Activated B cell treated with CpG ODN at 0.5 μM for 24 hours (primary cell): ENCODE measurements at regions not wholly inside any gene's neighbourhood (a gene's known extent, or its start where the extent isn't known, plus 50 kb on each side); places are given as distances from the start of the nearest gene placed in this dataset.

Experiments used
- ATAC-seq: fragments of 200-7000 bp; cut with Tn5 transposase; one replicate; pipeline ENCODE4 v1.10.0; 2021; ENCODE audit warnings: low read depth, mild to moderate bottlenecking, moderate library complexity
- CTCF ChIA-PET: fragments of 350-600 bp; sonication (Branson Sonifier 250); formaldehyde crosslinking; loops from one replicate; lab custom pipeline; 2021; ENCODE audit warnings: antibody characterized with exemption; lab: Charles Lee
- POLR2A ChIA-PET: fragments of 350-600 bp; sonication (Branson Sonifier 250); formaldehyde crosslinking; loops from one replicate; lab custom pipeline; 2021; ENCODE audit warnings: antibody characterized with exemption; lab: Charles Lee
- DNase-seq: peaks from one replicate; pipeline ENCODE4 v3.0.0; 2022
- H3K27ac Mint-ChIP-seq: one replicate; pipeline ENCODE4 v1.8.0; 2020; ENCODE audit warnings: mixed read lengths
- H3K27me3 Mint-ChIP-seq: one replicate; pipeline ENCODE4 v1.8.0; 2021; ENCODE audit warnings: mixed read lengths
- H3K36me3 Mint-ChIP-seq: one replicate; pipeline ENCODE4 v1.8.0; 2021; ENCODE audit warnings: low read depth, mixed read lengths
- H3K4me1 Mint-ChIP-seq: one replicate; pipeline ENCODE4 v1.8.0; 2021; ENCODE audit warnings: mixed read lengths
- H3K4me3 Mint-ChIP-seq: one replicate; pipeline ENCODE4 v1.8.0; 2020; ENCODE audit warnings: mild to moderate bottlenecking, mixed read lengths
- H3K9me3 Mint-ChIP-seq: one replicate; pipeline ENCODE4 v1.8.0; 2020; ENCODE audit warnings: mixed read lengths
- CTCF ChIP-seq: fragments of 200-600 bp; IDR thresholded peaks from one replicate; pipeline ENCODE4 v1.8.0; 2022; ENCODE audit warnings: antibody characterized with exemption, mild to moderate bottlenecking
- intact Hi-C: fragments of 100-400 bp; cut with micrococcal nuclease; formaldehyde crosslinking; loops from one replicate; pipeline ENCODE4 v1.15.1; 2024

- ATAC-seq (no peak), DNase-seq (no peak)
- H3K4me3 Mint-ChIP-seq = no peak overlapping the region
- no peaks in the 10 kb centered on the region for H3K36me3 Mint-ChIP-seq
- no peaks in the 10 kb centered on the region for H3K9me3 Mint-ChIP-seq
- no peak for TF ChIP-seq CTCF
- H3K27ac Mint-ChIP-seq = no peak overlapping the region
- ChIA-PET CTCF (no interaction called here), POLR2A (no interaction called here)
- H3K4me1 Mint-ChIP-seq = no peaks in the 10 kb centered on the region
- intact Hi-C loops = no loop called here
- H3K27me3 Mint-ChIP-seq = peaks cover 6% of the 10 kb centered on the region
Measured at GRCh38 chr15:47968593-47968992, 152.2 kb upstream of the SLC24A5 start.

GRCh38 chr15:47971637-47972036 lies 149.2 kb upstream of the SLC24A5 start:
- ChIA-PET CTCF (no interaction called here), POLR2A (no interaction called here)
- DNase-seq (no peak), ATAC-seq (no peak)
- intact Hi-C loops = no loop called here
- no peaks in the 10 kb centered on the region for H3K36me3 Mint-ChIP-seq
- no peaks in the 10 kb centered on the region for H3K9me3 Mint-ChIP-seq
- no peak overlapping the region for H3K4me3 Mint-ChIP-seq
- no peak for TF ChIP-seq CTCF
- H3K27me3 Mint-ChIP-seq = peaks cover 2% of the 10 kb centered on the region
- H3K4me1 Mint-ChIP-seq = no peaks in the 10 kb centered on the region
- H3K27ac Mint-ChIP-seq = no peak overlapping the region

GRCh38 chr15:47972738-47973137 lies 148.1 kb upstream of the SLC24A5 start:
- POLR2A ChIA-PET = no interaction called here
- Mint-ChIP-seq H3K4me3 (no peak overlapping the region), H3K36me3 (no peaks in the 10 kb centered on the region), H3K9me3 (no peaks in the 10 kb centered on the region), H3K4me1 (no peaks in the 10 kb centered on the region), H3K27ac (no peak overlapping the region), H3K27me3 (peaks cover under 1% of the 10 kb centered on the region)
- no peak for ATAC-seq
- CTCF ChIA-PET = no interaction called here
- no peak for DNase-seq
- intact Hi-C loops = no loop called here
- TF ChIP-seq CTCF = no peak

- H3K4me1 Mint-ChIP-seq = no peaks in the 10 kb centered on the region
- no peak overlapping the region for H3K4me3 Mint-ChIP-seq
- ATAC-seq (no peak), DNase-seq (no peak)
- H3K9me3 Mint-ChIP-seq = no peaks in the 10 kb centered on the region
- peaks cover 3% of the 10 kb centered on the region for H3K27me3 Mint-ChIP-seq
- H3K36me3 Mint-ChIP-seq = no peaks in the 10 kb centered on the region
- ChIA-PET POLR2A (no interaction called here), CTCF (no interaction called here)
- no peak overlapping the region for H3K27ac Mint-ChIP-seq
- intact Hi-C loops = no loop called here
- TF ChIP-seq CTCF = no peak
Measured at GRCh38 chr15:47974724-47975123, 146.1 kb upstream of the SLC24A5 start.

GRCh38 chr15:47975427-47975826 lies 145.4 kb upstream of the SLC24A5 start:
- ChIA-PET POLR2A (no interaction called here), CTCF (no interaction called here)
- no peaks in the 10 kb centered on the region for H3K9me3 Mint-ChIP-seq
- no peaks in the 10 kb centered on the region for H3K36me3 Mint-ChIP-seq
- no peak for TF ChIP-seq CTCF
- no peak overlapping the region for H3K27ac Mint-ChIP-seq
- no peak overlapping the region for H3K4me3 Mint-ChIP-seq
- DNase-seq (no peak), ATAC-seq (no peak)
- peaks cover 3% of the 10 kb centered on the region for H3K27me3 Mint-ChIP-seq
- intact Hi-C loops = no loop called here
- H3K4me1 Mint-ChIP-seq = no peaks in the 10 kb centered on the region
